ENCODE measurements at regions not wholly inside any gene's neighbourhood (a gene's known extent, or its start where the extent isn't known, plus 50 kb on each side); places are given as distances from the start of the nearest gene placed in this dataset.

DNA sequence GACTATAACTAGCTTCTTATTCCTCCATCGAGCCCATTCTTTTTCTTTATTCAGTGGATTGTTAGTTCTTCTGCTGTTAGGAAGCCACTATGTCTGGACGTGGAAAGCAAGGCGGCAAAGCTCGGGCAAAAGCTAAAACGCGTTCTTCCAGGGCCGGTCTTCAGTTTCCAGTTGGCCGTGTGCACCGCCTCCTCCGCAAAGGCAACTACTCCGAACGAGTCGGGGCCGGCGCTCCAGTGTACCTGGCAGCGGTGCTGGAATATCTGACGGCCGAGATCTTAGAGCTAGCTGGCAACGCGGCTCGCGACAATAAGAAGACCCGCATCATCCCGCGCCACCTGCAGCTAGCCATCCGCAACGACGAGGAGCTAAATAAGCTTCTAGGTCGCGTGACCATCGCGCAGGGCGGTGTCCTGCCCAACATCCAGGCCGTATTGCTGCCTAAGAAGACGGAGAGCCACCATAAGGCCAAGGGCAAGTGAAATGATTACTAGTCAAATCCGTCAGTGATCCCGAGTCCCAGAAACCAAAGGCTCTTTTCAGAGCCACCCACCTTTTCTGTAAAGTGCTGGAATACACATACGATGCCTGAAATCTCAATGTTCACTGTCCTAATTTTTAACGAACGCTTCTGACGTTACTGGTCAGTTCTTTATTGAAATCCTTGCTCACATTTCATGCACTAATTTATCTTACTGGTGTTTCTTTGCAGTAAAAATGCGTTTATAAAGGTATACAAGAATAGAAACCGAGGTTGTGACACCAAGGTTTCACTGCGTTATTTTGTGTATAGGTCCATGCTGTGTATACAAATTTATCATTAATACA, 129.9 kb downstream of the HFE start:
- Histone ChIP-seq H3K27ac (ENCODE audit: low read length in 2 of 2) (peak overlapping the region; percentile 81 to 82), H3K9ac (ENCODE audit: low read length) (peak overlapping the region; percentile 65), H3K36me3 (replicated peaks in 1 of 2; ENCODE audit: control extremely low read depth in 1 of 2, control insufficient read depth in 1 of 2, extremely low read depth in 1 of 2, insufficient read depth in 2 of 2, low read length in 1 of 2) (no peaks in the 10 kb centered on the region), H3K9me3 (ENCODE audit: control extremely low read depth in 1 of 3, control insufficient read depth in 2 of 3, insufficient read depth in 1 of 3, low read length in 2 of 3) (peaks cover 0 to 28% (median 2%) of the 10 kb centered on the region in 3 donors), H3K4me2 (replicated peaks; ENCODE audit: low read depth, low read length, poor library complexity, severe bottlenecking) (peak overlapping the region; percentile 73), H3K4me1 (ENCODE audit: control insufficient read depth in 2 of 2, insufficient read depth in 2 of 2, low read length in 2 of 2) (peaks cover 15 to 26% of the 10 kb centered on the region in 2 donors), H3K27me3 (replicated peaks in 1 of 4; ENCODE audit: control extremely low read depth in 1 of 4, control insufficient read depth in 3 of 4, insufficient read depth in 4 of 4, low read length in 3 of 4) (no peaks in the 10 kb centered on the region), H3K4me3 (ENCODE audit: control extremely low read depth in 1 of 5, extremely low read depth in 1 of 5, insufficient read depth in 1 of 5, low read depth in 2 of 5, low read length in 4 of 5) (peak overlapping the region; percentile 60 to 93 (median 74)), H2AFZ (ENCODE audit: insufficient read depth, low read depth, low read length, poor library complexity, severe bottlenecking) (peak overlapping the region; percentile 40), H4K20me1 (ENCODE audit: control insufficient read depth, insufficient read depth, low read length, poor library complexity, severe bottlenecking) (no peaks in the 10 kb centered on the region), H3K79me2 (ENCODE audit: control insufficient read depth, insufficient read depth, low read length) (no peaks in the 10 kb centered on the region)
- ATAC-seq (ENCODE audit: low read depth), result peak; percentile 46
- no peak overlapping the region for H3K27ac Mint-ChIP-seq
- intact Hi-C loops (cut with micrococcal nuclease), result loop anchor here (1.0 kb wide), 8 partner anchors 13 to 105 kb away; a partner anchor contains a TSS
- H3K27me3 Mint-ChIP-seq, result no peaks in the 10 kb centered on the region
- CTCF ChIA-PET, result interaction anchor here (0.5 to 3.4 kb wide), 19 partner anchors 9 to 816 kb away, joined by 3 to 40 read pairs (median 6); a partner anchor contains a TSS
- TF ChIP-seq, protein P1, sequence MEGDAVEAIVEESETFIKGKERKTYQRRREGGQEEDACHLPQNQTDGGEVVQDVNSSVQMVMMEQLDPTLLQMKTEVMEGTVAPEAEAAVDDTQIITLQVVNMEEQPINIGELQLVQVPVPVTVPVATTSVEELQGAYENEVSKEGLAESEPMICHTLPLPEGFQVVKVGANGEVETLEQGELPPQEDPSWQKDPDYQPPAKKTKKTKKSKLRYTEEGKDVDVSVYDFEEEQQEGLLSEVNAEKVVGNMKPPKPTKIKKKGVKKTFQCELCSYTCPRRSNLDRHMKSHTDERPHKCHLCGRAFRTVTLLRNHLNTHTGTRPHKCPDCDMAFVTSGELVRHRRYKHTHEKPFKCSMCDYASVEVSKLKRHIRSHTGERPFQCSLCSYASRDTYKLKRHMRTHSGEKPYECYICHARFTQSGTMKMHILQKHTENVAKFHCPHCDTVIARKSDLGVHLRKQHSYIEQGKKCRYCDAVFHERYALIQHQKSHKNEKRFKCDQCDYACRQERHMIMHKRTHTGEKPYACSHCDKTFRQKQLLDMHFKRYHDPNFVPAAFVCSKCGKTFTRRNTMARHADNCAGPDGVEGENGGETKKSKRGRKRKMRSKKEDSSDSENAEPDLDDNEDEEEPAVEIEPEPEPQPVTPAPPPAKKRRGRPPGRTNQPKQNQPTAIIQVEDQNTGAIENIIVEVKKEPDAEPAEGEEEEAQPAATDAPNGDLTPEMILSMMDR (IDR thresholded peaks at IDR 0.05), result no peak
- TF ChIP-seq EZH2 (IDR thresholded peaks at IDR 0.05; ENCODE audit: borderline replicate concordance, insufficient read depth, low read depth, low read length, poor library complexity, severe bottlenecking), result no peak
- H3K4me1 Mint-ChIP-seq, result peaks cover 19% of the 10 kb centered on the region
- H3K4me3 Mint-ChIP-seq, result no peak overlapping the region
- H3K9me3 Mint-ChIP-seq (ENCODE audit: insufficient read depth), result peaks cover 4% of the 10 kb centered on the region
- WGBS (ENCODE audit: insufficient coverage), result under 1% methylated on average over 37 of the region's 44 CpGs
- DNase-seq, result no peak
- POLR2A ChIA-PET, result interaction anchor here (0.7 to 6.8 kb wide), 31 partner anchors 9 to 1676 kb away, joined by 3 to 206 read pairs (median 10); partner anchors contain the start of gene HMGN4

DNA sequence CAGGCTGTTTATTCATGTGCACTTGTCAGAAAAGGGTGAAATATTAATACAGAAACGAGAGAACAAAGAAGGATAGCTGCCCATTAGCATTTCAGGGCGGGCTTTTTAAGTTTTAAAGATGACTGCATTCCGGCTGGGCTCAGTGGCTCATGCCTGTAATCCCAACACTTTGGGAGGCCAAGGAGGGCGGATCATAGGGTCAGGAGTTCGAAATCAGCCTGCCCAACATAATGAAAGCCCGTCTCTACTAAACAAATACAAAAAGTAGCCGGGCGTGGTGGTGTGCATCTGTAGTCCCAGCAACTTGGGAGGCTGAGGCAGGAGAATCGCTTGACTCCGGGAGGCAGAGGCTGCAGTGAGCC, 130.5 kb downstream of the HFE start:
- H3K9ac ChIP-seq (ENCODE audit: low read length), result peak overlapping the region; percentile 65
- ATAC-seq (ENCODE audit: low read depth), result no peak
- POLR2A ChIA-PET, result interaction anchor here (0.8 to 6.8 kb wide), 12 partner anchors 8 to 922 kb away, joined by 3 to 206 read pairs (median 44); a partner anchor contains a TSS
- peaks cover 0 to 27% (median 2%) of the 10 kb centered on the region in 3 donors for H3K9me3 ChIP-seq (ENCODE audit: control extremely low read depth in 1 of 3, control insufficient read depth in 2 of 3, insufficient read depth in 1 of 3, low read length in 2 of 3)
- peaks cover 19% of the 10 kb centered on the region for H3K4me1 Mint-ChIP-seq
- H3K4me2 ChIP-seq (replicated peaks; ENCODE audit: low read depth, low read length, poor library complexity, severe bottlenecking), result peak overlapping the region; percentile 73
- peaks cover 4% of the 10 kb centered on the region for H3K9me3 Mint-ChIP-seq (ENCODE audit: insufficient read depth)
- no peak for DNase-seq
- no peak overlapping the region for H3K4me3 Mint-ChIP-seq
- no peaks in the 10 kb centered on the region for H3K36me3 ChIP-seq (replicated peaks in 1 of 2; ENCODE audit: control extremely low read depth in 1 of 2, control insufficient read depth in 1 of 2, extremely low read depth in 1 of 2, insufficient read depth in 2 of 2, low read length in 1 of 2)
- no peaks in the 10 kb centered on the region for H4K20me1 ChIP-seq (ENCODE audit: control insufficient read depth, insufficient read depth, low read length, poor library complexity, severe bottlenecking)
- peak overlapping the region; percentile 81 to 82 for H3K27ac ChIP-seq (ENCODE audit: low read length in 2 of 2)
- TF ChIP-seq, protein P1 (IDR thresholded peaks at IDR 0.05), result no peak
- no peak for TF ChIP-seq EZH2 (IDR thresholded peaks at IDR 0.05; ENCODE audit: borderline replicate concordance, insufficient read depth, low read depth, low read length, poor library complexity, severe bottlenecking)
- peak overlapping the region; percentile 40 for H2AFZ ChIP-seq (ENCODE audit: insufficient read depth, low read depth, low read length, poor library complexity, severe bottlenecking)
- H3K4me3 ChIP-seq (ENCODE audit: control extremely low read depth in 1 of 5, extremely low read depth in 1 of 5, insufficient read depth in 1 of 5, low read depth in 2 of 5, low read length in 4 of 5), result peak overlapping the region; percentile 60 to 93 (median 74)
- no peak overlapping the region for H3K27ac Mint-ChIP-seq
- no peaks in the 10 kb centered on the region for H3K79me2 ChIP-seq (ENCODE audit: control insufficient read depth, insufficient read depth, low read length)
- no peaks in the 10 kb centered on the region for H3K27me3 ChIP-seq (replicated peaks in 1 of 4; ENCODE audit: control extremely low read depth in 1 of 4, control insufficient read depth in 3 of 4, insufficient read depth in 4 of 4, low read length in 3 of 4)
- peaks cover 16 to 29% of the 10 kb centered on the region in 2 donors for H3K4me1 ChIP-seq (ENCODE audit: control insufficient read depth in 2 of 2, insufficient read depth in 2 of 2, low read length in 2 of 2)
- intact Hi-C loops (cut with micrococcal nuclease), result loop anchor here (1.0 kb wide), 1 partner anchor 33 kb away; a partner anchor contains a TSS
- CTCF ChIA-PET, result interaction anchor here (1.8 to 3.4 kb wide), 5 partner anchors 10 to 55 kb away, joined by 4 to 40 read pairs (median 15); a partner anchor contains a TSS
- 25% methylated on average over 4 of the region's 10 CpGs for WGBS (ENCODE audit: insufficient coverage)
- H3K27me3 Mint-ChIP-seq, result no peaks in the 10 kb centered on the region

Measured in B cell (primary cell).